ENCODE measurements at regions not wholly inside any gene's neighbourhood (a gene's known extent, or its start where the extent isn't known, plus 50 kb on each side); places are given as distances from the start of the nearest gene placed in this dataset.
"Not testable (repeated sequence)": the region's sequence is repeated elsewhere in the genome, so short reads cannot be mapped to it uniquely, and the experiment has no call there.

GRCh38 chr3:77707281-77707680 lies 667.4 kb downstream of the ROBO2 start:
- no peak for DNase-seq (ENCODE audit: low read depth in 2 of 2)

GRCh38 chr3:77709155-77709554 lies 669.3 kb downstream of the ROBO2 start:
- no peak for DNase-seq (ENCODE audit: low read depth in 2 of 2)

GRCh38 chr3:77718311-77718710 lies 678.4 kb downstream of the ROBO2 start:
- DNase-seq (ENCODE audit: low read depth in 2 of 2) = no peak

GRCh38 chr3:77720460-77720971 lies 680.6 kb downstream of the ROBO2 start:
- DNase-seq (ENCODE audit: low read depth in 2 of 2) = no peak

GRCh38 chr3:77726517-77726916 lies 686.6 kb downstream of the ROBO2 start:
- no peak for DNase-seq (ENCODE audit: low read depth in 2 of 2)

GRCh38 chr3:77746048-77746447 lies 706.1 kb downstream of the ROBO2 start:
- no peak for DNase-seq (ENCODE audit: low read depth in 2 of 2)

GRCh38 chr3:77746892-77747291 lies 707.0 kb downstream of the ROBO2 start:
- DNase-seq (ENCODE audit: low read depth in 2 of 2) = no peak

- not testable (repeated sequence) for DNase-seq (ENCODE audit: low read depth in 2 of 2)
These were observed 716.6 kb downstream of the ROBO2 start for GRCh38 chr3:77756397-77756975.

GRCh38 chr3:77772459-77772858 lies 732.6 kb downstream of the ROBO2 start:
- DNase-seq (ENCODE audit: low read depth in 2 of 2) = no peak

- no peak for DNase-seq (ENCODE audit: low read depth in 2 of 2)
These were observed 733.2 kb downstream of the ROBO2 start for GRCh38 chr3:77773084-77773483.

- DNase-seq (ENCODE audit: low read depth in 2 of 2) = no peak
These were observed 740.5 kb downstream of the ROBO2 start for GRCh38 chr3:77780278-77780996.

GRCh38 chr3:77786216-77786615 lies 746.3 kb downstream of the ROBO2 start:
- DNase-seq (ENCODE audit: low read depth in 2 of 2) = no peak

- no peak for DNase-seq (ENCODE audit: low read depth in 2 of 2)
These were observed 755.1 kb downstream of the ROBO2 start for GRCh38 chr3:77795013-77795412.

GRCh38 chr3:77799278-77799677 lies 759.4 kb downstream of the ROBO2 start:
- DNase-seq (ENCODE audit: low read depth in 2 of 2) = no peak

- no peak for DNase-seq (ENCODE audit: low read depth in 2 of 2)
These were observed 761.0 kb downstream of the ROBO2 start for GRCh38 chr3:77800893-77801292.

- no peak for DNase-seq (ENCODE audit: low read depth in 2 of 2)
These were observed 767.4 kb downstream of the ROBO2 start for GRCh38 chr3:77807312-77807711.

GRCh38 chr3:77814845-77815244 lies 774.9 kb downstream of the ROBO2 start:
- DNase-seq (ENCODE audit: low read depth in 2 of 2) = no peak

- no peak for DNase-seq (ENCODE audit: low read depth in 2 of 2)
These were observed 775.6 kb downstream of the ROBO2 start for GRCh38 chr3:77815467-77815866.

- no peak for DNase-seq (ENCODE audit: low read depth in 2 of 2)
These were observed 776.5 kb downstream of the ROBO2 start for GRCh38 chr3:77816366-77816765.

- peak in 1 of 2 donors; percentile 84 for DNase-seq (ENCODE audit: low read depth in 2 of 2)
These were observed 785.3 kb downstream of the ROBO2 start for GRCh38 chr3:77825001-77825827.

- DNase-seq (ENCODE audit: low read depth in 2 of 2) = no peak
These were observed 796.0 kb downstream of the ROBO2 start for GRCh38 chr3:77835921-77836320.

- no peak for DNase-seq (ENCODE audit: low read depth in 2 of 2)
These were observed 797.6 kb downstream of the ROBO2 start for GRCh38 chr3:77837456-77838025.

Data from dermis microvascular lymphatic vessel endothelial cell (primary cell).